Kidney epithelial cell (primary cell): ENCODE measurements at regions not wholly inside any gene's neighbourhood (a gene's known extent, or its start where the extent isn't known, plus 50 kb on each side); places are given as distances from the start of the nearest gene placed in this dataset.

ENCODE experiments used
- DNase-seq: peaks from one replicate; pipeline ENCODE4 v3.0.0-alpha.2; 2010; ENCODE audit warnings: low read depth
- H3K27me3 ChIP-seq: 2 replicates; pipeline ENCODE4 v1.6.0; 2011; ENCODE audit warnings: low read length; ENCODE audit not compliant: control insufficient read depth, insufficient read depth
- H3K36me3 ChIP-seq: 2 replicates; pipeline ENCODE4 v1.5.1; 2011; ENCODE audit warnings: low read length; ENCODE audit not compliant: control insufficient read depth, insufficient read depth
- H3K4me3 ChIP-seq: 2 replicates; pipeline ENCODE4 v1.5.1; 2011; ENCODE audit warnings: low read depth, mild to moderate bottlenecking, control low read depth, low read length
- CTCF ChIP-seq: IDR thresholded peaks from 2 replicates; pipeline ENCODE4 v1.5.1; 2011; ENCODE audit warnings: mild to moderate bottlenecking, moderate library complexity, low read length, control low read depth, inconsistent platforms; ENCODE audit not compliant: insufficient read depth, poor library complexity, severe bottlenecking

DNA sequence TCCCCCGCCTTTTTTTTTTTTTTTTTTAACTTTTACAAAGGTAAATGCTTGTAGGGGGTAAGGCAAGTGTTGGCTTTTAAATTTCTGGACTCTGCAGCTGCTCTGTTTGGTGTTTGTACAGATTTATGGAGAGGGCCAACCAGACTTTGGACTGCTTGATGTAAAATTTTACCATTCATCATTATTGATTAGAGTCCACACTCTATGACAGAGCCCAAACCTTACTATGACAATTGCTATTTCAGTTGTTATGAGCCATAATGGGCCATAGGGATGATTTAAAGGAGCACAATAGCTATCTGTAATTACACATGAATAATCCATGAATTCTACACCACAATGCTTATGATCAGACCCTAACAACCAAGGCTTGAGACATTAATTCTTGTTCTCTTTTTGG, 867.2 kb downstream of the NR2F1-AS1 start:
- DNase-seq: no peak
- TF ChIP-seq CTCF: no peak
- Histone ChIP-seq H3K36me3 (no peaks in the 10 kb centered on the region), H3K4me3 (no peak overlapping the region), H3K27me3 (no peaks in the 10 kb centered on the region)

DNA sequence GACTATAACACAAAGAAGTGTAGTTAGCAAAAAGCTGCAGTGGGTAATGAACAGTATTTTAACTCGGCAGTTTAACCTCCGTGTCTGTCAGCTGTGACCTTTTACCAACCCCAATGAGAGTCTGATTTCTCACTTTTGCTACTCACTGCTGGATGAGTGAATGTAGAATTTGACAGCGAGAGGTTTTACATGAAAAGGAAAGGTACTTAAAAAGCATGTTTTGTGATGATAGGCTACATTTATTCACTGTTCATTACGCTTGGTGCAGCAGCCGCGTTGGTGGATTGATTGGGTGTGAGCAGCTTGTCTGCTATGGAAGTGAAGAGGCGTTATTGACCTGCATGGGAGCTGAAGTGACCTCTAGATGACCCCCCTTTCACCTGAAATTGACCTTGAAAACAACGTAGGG, 867.7 kb downstream of the NR2F1-AS1 start:
- TF ChIP-seq CTCF: no peak
- DNase-seq: no peak
- no peaks in the 10 kb centered on the region for H3K27me3 ChIP-seq
- H3K4me3 ChIP-seq: no peak overlapping the region
- H3K36me3 ChIP-seq: no peaks in the 10 kb centered on the region

GRCh38 chr5:92711956-92712355, 869.1 kb downstream of the NR2F1-AS1 start:
- Histone ChIP-seq H3K36me3 (no peaks in the 10 kb centered on the region), H3K4me3 (no peak overlapping the region), H3K27me3 (no peaks in the 10 kb centered on the region)
- no peak for DNase-seq
- no peak for TF ChIP-seq CTCF

- Histone ChIP-seq H3K4me3 (no peak overlapping the region), H3K36me3 (no peaks in the 10 kb centered on the region), H3K27me3 (no peaks in the 10 kb centered on the region)
- no peak for TF ChIP-seq CTCF
- DNase-seq: no peak
Measured at GRCh38 chr5:92704590-92704989, 876.4 kb downstream of the NR2F1-AS1 start.

DNA sequence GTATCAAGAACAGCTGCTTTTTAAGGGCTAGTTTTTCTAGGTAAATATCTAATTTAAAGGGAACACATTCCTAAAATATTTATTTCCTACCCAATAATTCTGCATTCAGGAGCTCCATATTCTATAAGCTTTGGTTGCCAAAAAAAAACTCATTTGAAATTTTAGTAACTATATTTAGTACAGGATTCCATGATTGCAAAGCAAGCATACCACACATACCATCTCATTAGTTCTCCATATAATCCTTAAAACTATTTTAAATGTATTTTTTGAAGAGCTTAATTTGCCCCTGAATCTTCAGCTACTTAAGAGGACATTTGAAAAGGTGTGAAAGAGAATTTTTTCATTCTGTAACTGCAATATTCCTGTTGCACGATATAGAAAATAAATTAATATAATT, 877.0 kb downstream of the NR2F1-AS1 start:
- no peaks in the 10 kb centered on the region for H3K36me3 ChIP-seq
- no peak overlapping the region for H3K4me3 ChIP-seq
- DNase-seq: no peak
- no peaks in the 10 kb centered on the region for H3K27me3 ChIP-seq
- TF ChIP-seq CTCF: no peak

DNA sequence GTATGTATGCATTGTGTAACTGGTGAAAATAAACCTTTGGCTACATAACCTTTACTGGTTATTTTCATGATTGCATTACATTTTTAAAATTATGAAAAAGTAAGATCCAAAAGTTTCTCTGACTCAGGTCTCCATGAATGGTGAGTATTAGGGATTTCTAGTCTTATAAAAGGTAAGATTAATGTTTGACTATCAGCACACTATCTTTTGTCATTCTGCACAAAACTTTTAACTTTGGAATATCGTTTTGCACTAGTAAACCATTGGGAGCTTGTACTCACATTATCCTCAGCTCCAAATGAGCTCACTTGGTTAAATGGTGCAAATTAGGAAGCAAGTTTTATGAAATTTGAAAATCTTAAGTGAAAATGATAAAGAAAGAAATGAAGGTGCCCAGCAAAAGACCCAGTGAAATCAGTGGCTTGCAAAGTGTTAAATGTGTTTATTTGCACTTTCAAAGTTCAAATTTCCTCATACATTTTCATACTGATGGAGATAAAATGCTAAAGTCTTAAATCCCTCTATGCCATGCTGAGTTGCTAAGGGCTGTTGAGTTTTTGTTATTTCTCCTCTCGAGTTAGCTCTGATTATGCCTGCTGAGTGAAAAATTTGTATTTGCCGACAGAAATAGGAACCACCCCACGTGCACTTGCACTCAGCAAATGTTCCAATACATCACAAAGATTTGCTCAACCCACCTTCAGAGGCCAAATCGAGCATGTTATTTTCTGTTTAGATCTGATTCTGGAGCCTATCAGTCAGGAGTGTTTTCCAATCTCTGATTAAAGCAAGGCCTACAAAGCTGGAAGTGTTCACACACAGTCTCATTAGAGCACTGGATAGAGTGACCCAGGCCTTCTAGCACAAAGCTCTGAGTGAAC, 885.7 kb downstream of the NR2F1-AS1 start:
- Histone ChIP-seq H3K36me3 (no peaks in the 10 kb centered on the region), H3K27me3 (no peaks in the 10 kb centered on the region), H3K4me3 (no peak overlapping the region)
- TF ChIP-seq CTCF: no peak
- DNase-seq: no peak
